ENCODE measurements at regions not wholly inside any gene's neighbourhood (a gene's known extent, or its start where the extent isn't known, plus 50 kb on each side); places are given as distances from the start of the nearest gene placed in this dataset.

GRCh38 chr9:13879981-13880380 lies 434.0 kb downstream of the NFIB start:
- TF ChIP-seq CTCF (IDR thresholded peaks at IDR 0.05; ENCODE audit: low read depth, low read length, poor library complexity, severe bottlenecking) (no peak), EZH2phosphoT487 (IDR thresholded peaks at IDR 0.05; ENCODE audit: borderline replicate concordance, low read length) (no peak)

Data from DOHH2 (cell line).